ENCODE measurements at regions not wholly inside any gene's neighbourhood (a gene's known extent, or its start where the extent isn't known, plus 50 kb on each side); places are given as distances from the start of the nearest gene placed in this dataset.

- TF ChIP-seq POLR2A (IDR thresholded peaks at IDR 0.05) (no peak), CTCF (IDR thresholded peaks at IDR 0.05) (no peak)
Measured at GRCh38 chrX:69215161-69215875, 50.1 kb upstream of the PJA1 start.

Measured in testis (tissue), 2 donors.